ENCODE measurements at regions not wholly inside any gene's neighbourhood (a gene's known extent, or its start where the extent isn't known, plus 50 kb on each side); places are given as distances from the start of the nearest gene placed in this dataset.

DNA sequence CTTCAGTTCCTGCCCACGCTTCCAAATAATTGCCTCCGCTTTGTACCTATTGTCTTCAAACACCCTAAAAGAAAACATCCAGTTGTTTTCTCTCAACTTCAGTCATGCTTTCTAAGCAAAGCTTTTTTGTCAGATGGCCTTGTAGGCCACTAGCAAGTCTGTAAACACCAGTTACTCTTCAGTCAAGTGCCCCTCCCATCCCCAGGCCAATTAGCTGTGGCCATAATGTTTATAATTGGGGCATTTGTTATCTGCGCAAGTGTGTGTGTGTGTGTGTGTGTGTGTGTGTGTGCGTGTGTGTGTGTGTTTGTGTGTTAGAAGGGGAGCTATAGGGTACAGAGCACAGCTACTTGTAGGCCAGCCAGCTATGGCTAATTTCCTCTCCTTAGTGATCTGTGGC, 272.4 kb upstream of the MARCKS start:
- Histone ChIP-seq H3K27me3 (no peaks in the 10 kb centered on the region), H3K4me1 (no peaks in the 10 kb centered on the region), H3K9me3 (no peaks in the 10 kb centered on the region), H3K4me3 (no peak overlapping the region), H3K36me3 (no peaks in the 10 kb centered on the region), H3K27ac (no peak overlapping the region)
- intact Hi-C loops (cut with DNase I; ENCODE audit: low total_unique reads), result no loop called here
- no peak for TF ChIP-seq CTCF (IDR thresholded peaks at IDR 0.05)
- no peak for TF ChIP-seq POLR2A (IDR thresholded peaks at IDR 0.05)
- DNase-seq, result no peak

DNA sequence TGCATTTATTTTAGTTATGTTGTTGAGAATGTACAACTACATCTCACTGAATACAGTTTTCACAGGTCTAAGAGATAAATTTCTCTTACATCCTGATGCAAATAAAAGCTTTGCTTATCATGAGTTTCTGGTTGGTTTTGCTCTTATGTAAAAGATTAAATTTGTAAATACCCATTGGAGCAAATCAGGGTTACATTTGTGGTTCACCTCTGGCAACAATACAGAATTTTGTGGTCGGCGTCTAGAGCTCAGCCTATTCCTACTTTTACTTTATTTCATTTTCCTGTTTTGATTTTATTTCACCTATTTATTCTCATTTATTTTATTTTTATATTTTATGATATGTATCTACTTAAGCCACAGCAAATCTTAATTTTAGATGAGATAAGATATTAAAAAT, 271.9 kb upstream of the MARCKS start:
- TF ChIP-seq CTCF (IDR thresholded peaks at IDR 0.05) (no peak), POLR2A (IDR thresholded peaks at IDR 0.05) (no peak)
- Histone ChIP-seq H3K4me1 (no peaks in the 10 kb centered on the region), H3K27me3 (no peaks in the 10 kb centered on the region), H3K36me3 (no peaks in the 10 kb centered on the region), H3K27ac (no peak overlapping the region), H3K4me3 (no peak overlapping the region), H3K9me3 (no peaks in the 10 kb centered on the region)
- intact Hi-C loops (cut with DNase I; ENCODE audit: low total_unique reads), result no loop called here
- DNase-seq, result no peak

- Histone ChIP-seq H3K27me3 (no peaks in the 10 kb centered on the region), H3K4me1 (no peaks in the 10 kb centered on the region), H3K36me3 (no peaks in the 10 kb centered on the region), H3K27ac (no peak overlapping the region), H3K9me3 (no peaks in the 10 kb centered on the region), H3K4me3 (no peak overlapping the region)
- TF ChIP-seq POLR2A (IDR thresholded peaks at IDR 0.05), result no peak
- TF ChIP-seq CTCF (IDR thresholded peaks at IDR 0.05), result no peak
- intact Hi-C loops (cut with DNase I; ENCODE audit: low total_unique reads), result no loop called here
- DNase-seq, result no peak
Measured at GRCh38 chr6:113586413-113587077, 270.6 kb upstream of the MARCKS start.

GRCh38 chr6:113587078-113587699, 270.0 kb upstream of the MARCKS start:
- no peak overlapping the region for H3K4me3 ChIP-seq
- intact Hi-C loops (cut with DNase I; ENCODE audit: low total_unique reads), result no loop called here
- H3K27ac ChIP-seq, result no peak overlapping the region

More at GRCh38 chr6:113587078-113587699, 270.0 kb upstream of the MARCKS start:
- no peaks in the 10 kb centered on the region for H3K9me3 ChIP-seq
- H3K4me1 ChIP-seq, result no peaks in the 10 kb centered on the region
- H3K36me3 ChIP-seq, result no peaks in the 10 kb centered on the region
- DNase-seq, result no peak
- no peaks in the 10 kb centered on the region for H3K27me3 ChIP-seq
- TF ChIP-seq CTCF (IDR thresholded peaks at IDR 0.05), result no peak
- no peak for TF ChIP-seq POLR2A (IDR thresholded peaks at IDR 0.05)
